IgD-negative memory B cell (primary cell): ENCODE measurements at regions not wholly inside any gene's neighbourhood (a gene's known extent, or its start where the extent isn't known, plus 50 kb on each side); places are given as distances from the start of the nearest gene placed in this dataset.
"Not testable (repeated sequence)": the region's sequence is repeated elsewhere in the genome, so short reads cannot be mapped to it uniquely, and the experiment has no call there.

Experiments
- H3K27ac Mint-ChIP-seq, 3 donors: one replicate each; pipeline ENCODE4 v1.8.0; 2020 to 2022; ENCODE audit warnings: mild to moderate bottlenecking in 3 of 3, mixed read lengths in 3 of 3, moderate library complexity in 1 of 3
- H3K27me3 Mint-ChIP-seq: one replicate; pipeline ENCODE4 v1.8.0; 2021; ENCODE audit warnings: mixed read lengths
- H3K36me3 Mint-ChIP-seq: one replicate; pipeline ENCODE4 v1.8.0; 2020; ENCODE audit warnings: mild to moderate bottlenecking, mixed read lengths
- H3K4me1 Mint-ChIP-seq, 3 donors: one replicate each; pipeline ENCODE4 v1.8.0; 2020 to 2022; ENCODE audit warnings: mixed read lengths in 3 of 3, mild to moderate bottlenecking in 1 of 3
- H3K4me3 Mint-ChIP-seq, 4 donors: one replicate each; pipeline ENCODE4 v1.8.0; 2020 to 2022; ENCODE audit warnings: mild to moderate bottlenecking in 4 of 4, mixed read lengths in 4 of 4, moderate library complexity in 3 of 4
- H3K9me3 Mint-ChIP-seq, 3 donors: one replicate each; pipeline ENCODE4 v1.8.0; 2020 to 2021; ENCODE audit warnings: mixed read lengths in 3 of 3, mild to moderate bottlenecking in 1 of 3

- H3K4me1 Mint-ChIP-seq, H3K27me3 Mint-ChIP-seq, H3K9me3 Mint-ChIP-seq, H3K27ac Mint-ChIP-seq, H3K36me3 Mint-ChIP-seq, H3K4me3 Mint-ChIP-seq: not testable (repeated sequence)
Observed at GRCh38 chr11:90613037-90613436, 390.2 kb upstream of the CHORDC1 start.

DNA sequence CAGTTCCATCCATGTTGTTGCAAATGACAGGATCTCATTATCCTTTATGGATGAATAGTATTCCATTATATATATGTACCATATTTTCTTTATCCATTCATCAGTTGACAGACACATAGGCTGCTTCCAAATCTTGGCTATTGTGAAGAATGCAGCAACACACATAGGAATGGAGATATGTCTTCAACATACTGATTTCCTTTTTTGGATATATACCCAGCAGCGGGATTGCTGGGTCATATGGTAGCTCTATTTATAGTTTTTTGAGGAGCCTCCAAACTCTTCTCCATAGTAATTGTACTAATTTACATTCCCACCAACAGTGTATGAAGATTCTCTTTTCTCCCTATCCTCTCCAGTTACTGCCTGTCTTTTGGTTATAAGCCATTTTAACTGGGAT is 383.9 kb upstream of the CHORDC1 start:
- Mint-ChIP-seq H3K27ac (no peak overlapping the region), H3K36me3 (no peaks in the 10 kb centered on the region), H3K9me3 (peaks cover 0 to 5% (median 3%) of the 10 kb centered on the region in 3 donors), H3K4me1 (no peaks in the 10 kb centered on the region), H3K4me3 (no peak overlapping the region), H3K27me3 (no peaks in the 10 kb centered on the region)

GRCh38 chr11:90601261-90601660 is 378.4 kb upstream of the CHORDC1 start:
- peaks cover 0 to 9% (median 0%) of the 10 kb centered on the region in 3 donors for H3K9me3 Mint-ChIP-seq
- no peak overlapping the region for H3K4me3 Mint-ChIP-seq
- H3K4me1 Mint-ChIP-seq = no peaks in the 10 kb centered on the region
- H3K27ac Mint-ChIP-seq = no peak overlapping the region
- H3K36me3 Mint-ChIP-seq = no peaks in the 10 kb centered on the region
- no peaks in the 10 kb centered on the region for H3K27me3 Mint-ChIP-seq

DNA sequence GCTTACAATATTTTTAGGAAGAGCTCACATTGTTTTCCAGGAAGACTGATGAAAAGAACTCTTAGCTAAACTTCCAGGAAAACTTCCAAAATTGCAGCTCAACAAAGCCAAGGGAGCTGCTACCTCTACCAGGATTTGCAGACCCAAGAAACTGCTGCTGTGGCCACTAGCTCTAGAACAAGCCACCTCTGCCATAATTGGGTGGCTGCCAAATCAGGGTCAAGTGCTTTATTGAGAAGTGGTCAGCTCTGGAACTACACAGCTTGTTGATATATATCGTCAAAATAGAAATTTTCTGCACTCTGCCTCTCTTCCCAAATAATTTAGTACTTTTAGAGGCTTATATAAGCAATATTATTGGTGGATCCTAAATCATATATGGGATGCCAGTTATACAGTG is 371.8 kb upstream of the CHORDC1 start:
- Mint-ChIP-seq H3K27ac (no peak overlapping the region), H3K36me3 (no peaks in the 10 kb centered on the region), H3K9me3 (peaks cover 0 to 14% (median 1%) of the 10 kb centered on the region in 3 donors), H3K4me3 (no peak overlapping the region), H3K27me3 (no peaks in the 10 kb centered on the region), H3K4me1 (no peaks in the 10 kb centered on the region)

DNA sequence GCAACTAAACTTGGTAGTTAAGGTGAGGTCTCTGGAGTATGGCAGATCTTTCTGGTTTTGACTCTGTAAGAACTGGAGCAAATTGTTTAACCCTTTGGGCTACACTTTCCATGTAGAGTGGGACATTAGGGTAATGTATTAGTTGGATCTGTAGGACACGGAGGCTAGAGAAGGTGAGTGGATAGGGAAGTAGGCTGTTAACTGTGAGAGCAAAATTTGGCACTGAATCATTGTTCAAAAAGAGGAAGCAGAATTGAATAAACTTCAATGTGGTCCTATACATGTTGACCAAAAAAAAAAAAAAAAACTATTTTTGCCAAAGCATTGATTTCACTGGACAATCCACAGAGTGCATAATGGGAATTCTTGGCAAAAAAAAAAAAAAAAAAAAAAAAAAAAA is 370.2 kb upstream of the CHORDC1 start:
- H3K27ac Mint-ChIP-seq = no peak overlapping the region
- no peak overlapping the region for H3K4me3 Mint-ChIP-seq
- H3K27me3 Mint-ChIP-seq = no peaks in the 10 kb centered on the region
- peaks cover 0 to 14% (median 1%) of the 10 kb centered on the region in 3 donors for H3K9me3 Mint-ChIP-seq
- H3K36me3 Mint-ChIP-seq = no peaks in the 10 kb centered on the region
- H3K4me1 Mint-ChIP-seq = no peaks in the 10 kb centered on the region

GRCh38 chr11:90590286-90590685 is 367.4 kb upstream of the CHORDC1 start:
- Mint-ChIP-seq H3K9me3 (peaks cover 0 to 8% (median 3%) of the 10 kb centered on the region in 3 donors), H3K27me3 (no peaks in the 10 kb centered on the region), H3K27ac (no peak overlapping the region), H3K36me3 (no peaks in the 10 kb centered on the region), H3K4me1 (no peaks in the 10 kb centered on the region), H3K4me3 (no peak overlapping the region)

GRCh38 chr11:90589735-90590134 is 366.9 kb upstream of the CHORDC1 start:
- no peaks in the 10 kb centered on the region for H3K27me3 Mint-ChIP-seq
- no peaks in the 10 kb centered on the region for H3K36me3 Mint-ChIP-seq
- no peak overlapping the region for H3K27ac Mint-ChIP-seq
- no peak overlapping the region for H3K4me3 Mint-ChIP-seq
- peaks cover 0 to 8% (median 3%) of the 10 kb centered on the region in 3 donors for H3K9me3 Mint-ChIP-seq
- no peaks in the 10 kb centered on the region for H3K4me1 Mint-ChIP-seq

GRCh38 chr11:90587896-90588295 is 365.0 kb upstream of the CHORDC1 start:
- H3K27ac Mint-ChIP-seq = no peak overlapping the region
- H3K27me3 Mint-ChIP-seq = no peaks in the 10 kb centered on the region

GRCh38 chr11:90585491-90585890 is 362.6 kb upstream of the CHORDC1 start:
- H3K4me3 Mint-ChIP-seq = no peak overlapping the region
- H3K27ac Mint-ChIP-seq = no peak overlapping the region
- H3K27me3 Mint-ChIP-seq = no peaks in the 10 kb centered on the region
- peaks cover 0 to 3% (median 0%) of the 10 kb centered on the region in 3 donors for H3K9me3 Mint-ChIP-seq
- no peaks in the 10 kb centered on the region for H3K36me3 Mint-ChIP-seq
- no peaks in the 10 kb centered on the region for H3K4me1 Mint-ChIP-seq

More at GRCh38 chr11:90587896-90588295, 365.0 kb upstream of the CHORDC1 start:
- Mint-ChIP-seq H3K4me1 (no peaks in the 10 kb centered on the region), H3K4me3 (no peak overlapping the region), H3K36me3 (no peaks in the 10 kb centered on the region), H3K9me3 (peaks cover 0 to 3% (median 2%) of the 10 kb centered on the region in 3 donors)

GRCh38 chr11:90582999-90583398 is 360.1 kb upstream of the CHORDC1 start:
- not testable (repeated sequence) for H3K27ac Mint-ChIP-seq, H3K4me1 Mint-ChIP-seq, H3K4me3 Mint-ChIP-seq, H3K9me3 Mint-ChIP-seq, H3K36me3 Mint-ChIP-seq, H3K27me3 Mint-ChIP-seq

GRCh38 chr11:90564531-90564930 is 341.7 kb upstream of the CHORDC1 start:
- no peak overlapping the region for H3K27ac Mint-ChIP-seq
- H3K4me1 Mint-ChIP-seq = no peaks in the 10 kb centered on the region
- H3K9me3 Mint-ChIP-seq = peaks cover 0 to 18% (median 2%) of the 10 kb centered on the region in 3 donors
- no peaks in the 10 kb centered on the region for H3K27me3 Mint-ChIP-seq
- no peaks in the 10 kb centered on the region for H3K36me3 Mint-ChIP-seq
- H3K4me3 Mint-ChIP-seq = no peak overlapping the region

GRCh38 chr11:90558328-90558865 is 335.5 kb upstream of the CHORDC1 start:
- H3K27me3 Mint-ChIP-seq = no peaks in the 10 kb centered on the region
- no peak overlapping the region for H3K27ac Mint-ChIP-seq
- peaks cover 5 to 18% (median 5%) of the 10 kb centered on the region in 3 donors for H3K9me3 Mint-ChIP-seq
- H3K4me3 Mint-ChIP-seq = no peak overlapping the region
- H3K36me3 Mint-ChIP-seq = no peaks in the 10 kb centered on the region
- no peaks in the 10 kb centered on the region for H3K4me1 Mint-ChIP-seq

- H3K27me3 Mint-ChIP-seq = no peaks in the 10 kb centered on the region
- no peak overlapping the region for H3K27ac Mint-ChIP-seq
- no peaks in the 10 kb centered on the region for H3K4me1 Mint-ChIP-seq
- peaks cover 5 to 11% (median 5%) of the 10 kb centered on the region in 3 donors for H3K9me3 Mint-ChIP-seq
- no peaks in the 10 kb centered on the region for H3K36me3 Mint-ChIP-seq
- no peak overlapping the region for H3K4me3 Mint-ChIP-seq
Observed at GRCh38 chr11:90556606-90557005, 333.8 kb upstream of the CHORDC1 start.

DNA sequence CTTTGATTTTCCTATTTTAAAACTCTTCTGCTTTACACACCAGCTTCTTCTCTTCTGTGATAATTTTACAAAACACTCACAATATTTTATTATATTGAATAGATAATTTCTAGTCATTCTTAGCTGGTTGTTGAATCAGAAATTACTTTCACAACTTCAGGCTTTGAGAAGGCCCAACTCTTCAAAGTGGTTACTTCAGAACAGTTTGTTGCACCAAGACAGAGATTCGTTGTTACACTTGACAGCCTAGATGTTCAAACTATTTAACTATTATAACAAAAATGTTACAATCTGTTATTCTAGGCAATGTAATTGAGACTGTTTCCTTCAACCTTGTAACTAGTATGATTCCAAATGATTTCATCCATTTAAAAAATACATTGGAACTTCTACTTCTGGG is 333.2 kb upstream of the CHORDC1 start:
- H3K9me3 Mint-ChIP-seq = peaks cover 5 to 11% (median 5%) of the 10 kb centered on the region in 3 donors
- no peaks in the 10 kb centered on the region for H3K27me3 Mint-ChIP-seq
- H3K4me1 Mint-ChIP-seq = no peaks in the 10 kb centered on the region

DNA sequence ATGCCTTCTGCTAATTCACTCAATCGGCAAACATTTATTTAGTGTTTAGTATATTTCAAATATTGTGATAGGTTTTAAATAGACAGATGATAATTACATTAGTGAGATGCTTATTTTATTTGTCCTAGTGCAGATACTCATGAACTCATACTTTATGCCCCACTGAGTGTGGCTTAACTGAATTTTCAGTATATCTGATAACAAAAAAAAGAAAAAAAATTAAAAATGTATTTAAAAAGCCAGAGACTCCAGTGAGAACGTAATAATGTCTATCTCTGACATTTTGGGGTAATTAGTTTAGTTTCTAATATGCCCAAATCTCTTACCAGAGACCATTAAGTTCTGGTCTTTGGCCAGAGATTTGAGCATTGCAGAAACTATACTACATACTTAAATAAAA is 332.6 kb upstream of the CHORDC1 start:
- no peaks in the 10 kb centered on the region for H3K4me1 Mint-ChIP-seq
- H3K27ac Mint-ChIP-seq = no peak overlapping the region
- peaks cover 5 to 7% (median 5%) of the 10 kb centered on the region in 3 donors for H3K9me3 Mint-ChIP-seq
- H3K27me3 Mint-ChIP-seq = no peaks in the 10 kb centered on the region
- no peaks in the 10 kb centered on the region for H3K36me3 Mint-ChIP-seq
- no peak overlapping the region for H3K4me3 Mint-ChIP-seq

More for the DNA sequence above, 333.2 kb upstream of the CHORDC1 start:
- H3K27ac Mint-ChIP-seq = no peak overlapping the region
- no peaks in the 10 kb centered on the region for H3K36me3 Mint-ChIP-seq
- no peak overlapping the region for H3K4me3 Mint-ChIP-seq

- no peaks in the 10 kb centered on the region for H3K36me3 Mint-ChIP-seq
- H3K27ac Mint-ChIP-seq = no peak overlapping the region
- no peaks in the 10 kb centered on the region for H3K9me3 Mint-ChIP-seq
- H3K4me1 Mint-ChIP-seq = no peaks in the 10 kb centered on the region
- no peaks in the 10 kb centered on the region for H3K27me3 Mint-ChIP-seq
- H3K4me3 Mint-ChIP-seq = no peak overlapping the region
Observed at GRCh38 chr11:90542092-90542491, 319.2 kb upstream of the CHORDC1 start.
